DMS153 (cell line): ENCODE measurements at regions not wholly inside any gene's neighbourhood (a gene's known extent, or its start where the extent isn't known, plus 50 kb on each side); places are given as distances from the start of the nearest gene placed in this dataset.
"Not testable (repeated sequence)": the region's sequence is repeated elsewhere in the genome, so short reads cannot be mapped to it uniquely, and the experiment has no call there.

Source experiments
- DNase-seq: peaks from one replicate; lab custom pipeline; 2025; lab: John Stamatoyannopoulos, UW

- no peak for DNase-seq
Observed at GRCh38 chr6:113202852-113203714, 654.1 kb upstream of the MARCKS start.

GRCh38 chr6:113203715-113204110, 653.4 kb upstream of the MARCKS start:
- no peak for DNase-seq

GRCh38 chr6:113205553-113205952, 651.6 kb upstream of the MARCKS start:
- DNase-seq, result no peak

- DNase-seq, result no peak
Observed at GRCh38 chr6:113208726-113209125, 648.4 kb upstream of the MARCKS start.

- no peak for DNase-seq
Observed at GRCh38 chr6:113209315-113209714, 647.8 kb upstream of the MARCKS start.

GRCh38 chr6:113211170-113211569, 646.0 kb upstream of the MARCKS start:
- DNase-seq, result no peak

GRCh38 chr6:113219783-113220182, 637.4 kb upstream of the MARCKS start:
- no peak for DNase-seq

GRCh38 chr6:113220832-113221231, 636.3 kb upstream of the MARCKS start:
- no peak for DNase-seq

GRCh38 chr6:113221850-113222249, 635.3 kb upstream of the MARCKS start:
- DNase-seq, result no peak

GRCh38 chr6:113246186-113246585, 611.0 kb upstream of the MARCKS start:
- DNase-seq, result no peak

- no peak for DNase-seq
Observed at GRCh38 chr6:113248532-113248931, 608.6 kb upstream of the MARCKS start.

- DNase-seq, result not testable (repeated sequence)
Observed at GRCh38 chr6:113254194-113254593, 603.0 kb upstream of the MARCKS start.

- no peak for DNase-seq
Observed at GRCh38 chr6:113258771-113259170, 598.4 kb upstream of the MARCKS start.

- no peak for DNase-seq
Observed at GRCh38 chr6:113271437-113271836, 585.7 kb upstream of the MARCKS start.

- DNase-seq, result no peak
Observed at GRCh38 chr6:113276601-113277000, 580.5 kb upstream of the MARCKS start.

GRCh38 chr6:113277111-113277510, 580.0 kb upstream of the MARCKS start:
- no peak for DNase-seq

- no peak for DNase-seq
Observed at GRCh38 chr6:113281014-113281413, 576.1 kb upstream of the MARCKS start.

GRCh38 chr6:113281431-113281830, 575.7 kb upstream of the MARCKS start:
- no peak for DNase-seq

GRCh38 chr6:113287396-113287795, 569.7 kb upstream of the MARCKS start:
- DNase-seq, result no peak

GRCh38 chr6:113288409-113288808, 568.7 kb upstream of the MARCKS start:
- no peak for DNase-seq

- DNase-seq, result no peak
Observed at GRCh38 chr6:113289166-113289565, 568.0 kb upstream of the MARCKS start.

- no peak for DNase-seq
Observed at GRCh38 chr6:113290684-113291083, 566.5 kb upstream of the MARCKS start.

GRCh38 chr6:113291751-113292445, 565.2 kb upstream of the MARCKS start:
- DNase-seq, result no peak
